ENCODE measurements at regions not wholly inside any gene's neighbourhood (a gene's known extent, or its start where the extent isn't known, plus 50 kb on each side); places are given as distances from the start of the nearest gene placed in this dataset.
A peak's percentile ranks its signal among the peaks of the same experiment; 100 is the strongest.

DNA sequence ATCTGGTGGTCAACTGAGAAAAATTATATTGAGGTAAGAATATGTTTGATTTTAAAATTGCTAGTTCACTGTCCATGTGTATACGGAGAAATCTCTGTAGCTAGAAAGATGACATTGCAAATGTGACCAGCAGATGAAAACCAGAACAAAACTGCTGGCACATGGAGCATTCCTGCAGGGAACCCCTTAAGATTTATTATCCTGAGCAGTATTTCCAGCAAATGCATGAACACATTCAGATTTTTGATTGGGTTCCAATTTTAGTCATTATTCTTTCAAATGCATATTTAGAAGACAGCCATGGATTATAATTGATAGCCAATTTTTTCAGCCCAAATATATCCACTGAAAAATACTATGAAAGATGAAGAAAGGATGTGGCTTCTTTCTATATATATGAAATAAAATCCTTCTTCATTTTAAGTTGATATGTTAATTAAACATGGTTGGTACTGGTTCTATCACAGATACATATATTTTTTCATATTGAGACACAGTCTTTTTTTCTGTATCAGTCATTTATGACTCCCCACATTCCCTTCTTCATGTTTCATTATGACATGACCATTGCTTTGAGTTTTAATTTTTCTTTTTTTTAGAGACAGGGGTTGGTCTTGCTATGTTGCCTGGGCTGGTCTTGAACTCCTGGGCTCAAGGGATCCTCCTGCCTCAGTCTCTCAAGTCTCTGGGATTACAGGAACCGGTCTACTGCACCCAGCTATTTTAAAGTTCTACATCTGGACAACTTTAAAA, 376.5 kb downstream of the KLF12 start:
- DNase-seq (ENCODE audit: low read depth in 2 of 2), result peak; percentile 49 to 53

DNA sequence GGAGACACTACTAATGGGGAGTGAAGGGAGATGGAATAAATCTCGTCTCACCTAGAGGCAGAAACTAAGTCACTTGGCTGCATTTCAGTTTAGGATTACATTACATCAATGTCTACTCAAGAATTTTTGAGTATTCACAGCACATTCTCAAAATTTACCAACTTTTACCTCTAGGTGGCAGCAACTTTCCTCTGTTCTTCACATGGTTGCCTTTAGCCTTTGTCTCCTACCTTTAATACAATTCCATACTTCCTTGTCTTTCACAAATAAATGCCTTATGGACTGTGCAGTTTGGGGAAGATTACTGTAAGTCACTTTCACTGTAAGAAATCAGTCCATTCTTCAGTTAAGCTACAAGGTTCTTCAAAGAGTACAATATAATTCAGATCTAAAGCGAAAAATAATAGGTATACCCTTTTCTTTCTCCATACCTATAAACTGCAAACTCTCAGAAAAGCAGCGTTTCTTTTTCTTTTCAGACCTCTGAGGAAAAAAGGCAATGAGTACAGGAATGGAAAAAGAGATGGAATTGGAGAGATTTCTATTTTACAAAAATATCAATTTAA, 379.4 kb downstream of the KLF12 start:
- DNase-seq (ENCODE audit: low read depth in 2 of 2), result peak; percentile 40 to 47

DNA sequence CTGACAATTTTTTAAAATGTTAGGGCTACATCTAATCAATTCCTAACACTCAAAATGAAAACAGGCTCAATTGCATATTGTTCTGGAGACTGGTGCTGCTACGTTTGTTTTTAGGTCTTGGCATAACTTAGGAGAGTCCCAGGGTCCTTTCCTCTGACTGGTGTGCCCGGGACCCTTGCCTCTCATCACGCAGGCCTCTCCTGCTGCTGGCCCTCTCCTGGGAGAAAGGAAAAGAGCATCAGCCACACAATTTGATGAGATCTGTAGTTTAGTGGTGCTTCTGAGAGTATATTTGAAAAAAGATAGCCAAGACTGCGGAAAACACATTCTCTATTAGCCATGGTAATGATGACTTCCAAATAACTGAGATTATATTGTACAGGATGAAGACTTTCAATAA, 380.0 kb downstream of the KLF12 start:
- no peak for DNase-seq (ENCODE audit: low read depth in 2 of 2)

DNA sequence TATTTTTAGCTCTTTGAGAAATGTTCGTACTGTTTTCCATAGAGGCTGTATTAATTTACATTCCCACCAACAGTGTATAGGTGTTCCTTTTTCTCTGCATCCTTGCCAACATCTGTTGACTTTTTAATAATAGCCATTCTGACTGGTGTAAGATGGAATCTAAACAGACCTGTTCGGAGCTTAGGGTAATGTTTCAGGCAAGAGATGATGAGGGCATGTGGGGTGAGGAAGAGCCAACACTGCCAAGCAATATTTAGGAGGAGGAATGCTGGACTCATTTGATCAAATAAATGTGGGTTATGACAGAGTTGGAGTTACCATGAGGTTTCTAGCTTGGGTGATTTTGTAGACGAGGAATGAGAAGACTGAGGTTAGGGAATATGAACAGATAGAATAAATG, 382.9 kb downstream of the KLF12 start:
- no peak for DNase-seq (ENCODE audit: low read depth in 2 of 2)

DNA sequence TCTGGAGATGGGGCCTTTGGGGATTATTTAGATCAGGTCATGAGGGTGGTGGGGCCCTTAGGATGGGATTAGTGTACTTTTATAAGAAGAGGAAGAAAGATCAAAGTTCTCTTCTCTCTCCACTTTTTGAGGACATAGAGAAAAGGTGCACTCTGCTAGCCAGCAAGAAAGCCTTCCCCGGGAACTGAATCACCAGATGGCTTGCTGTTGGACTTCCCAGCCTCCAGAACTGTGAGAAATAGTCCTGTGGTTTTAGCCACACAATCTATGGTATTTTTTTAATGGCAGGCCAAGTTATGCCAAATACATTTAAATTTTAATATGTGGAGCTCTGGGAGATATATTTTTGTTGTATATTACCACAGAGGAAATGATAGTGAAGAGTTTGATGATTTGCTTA, 385.8 kb downstream of the KLF12 start:
- no peak for DNase-seq (ENCODE audit: low read depth in 2 of 2)

DNA sequence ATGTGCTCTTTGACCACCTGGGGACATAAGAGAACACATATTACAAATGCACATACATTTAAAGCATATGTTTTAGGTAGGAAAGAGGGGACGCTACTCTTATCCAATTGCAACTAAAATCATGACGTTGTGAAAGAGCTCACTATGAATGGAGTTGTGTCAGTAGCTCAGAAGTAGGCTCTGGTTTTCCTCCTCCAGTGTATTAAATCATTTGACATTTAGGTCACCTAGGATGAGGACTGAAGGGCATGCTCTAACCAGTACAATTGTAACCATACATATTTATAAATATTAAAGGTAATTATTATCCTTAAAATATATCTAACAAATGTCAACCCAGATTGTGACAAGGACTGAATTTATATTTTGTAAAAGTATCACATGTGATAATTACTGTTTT, 389.0 kb downstream of the KLF12 start:
- DNase-seq (ENCODE audit: low read depth in 2 of 2), result no peak

DNA sequence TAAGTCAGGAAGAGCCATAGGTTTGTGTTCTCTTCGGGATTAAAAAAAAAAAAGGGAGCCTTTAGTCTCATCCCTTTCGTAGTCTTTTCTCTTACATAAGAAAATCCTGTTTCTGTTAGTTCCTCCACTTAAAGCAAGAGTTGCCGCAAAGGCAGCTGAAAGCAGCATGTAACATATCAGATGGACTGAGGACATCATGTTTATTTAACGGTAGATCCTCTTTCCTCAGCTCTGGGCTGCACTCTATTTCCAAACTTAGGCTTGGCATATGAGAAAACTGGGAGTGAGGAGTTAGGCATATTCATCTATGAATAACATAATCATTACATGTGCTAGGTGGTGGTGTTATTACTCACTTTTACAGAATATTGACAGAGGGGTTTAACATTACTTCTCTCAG, 391.2 kb downstream of the KLF12 start:
- DNase-seq (ENCODE audit: low read depth in 2 of 2), result no peak

DNA sequence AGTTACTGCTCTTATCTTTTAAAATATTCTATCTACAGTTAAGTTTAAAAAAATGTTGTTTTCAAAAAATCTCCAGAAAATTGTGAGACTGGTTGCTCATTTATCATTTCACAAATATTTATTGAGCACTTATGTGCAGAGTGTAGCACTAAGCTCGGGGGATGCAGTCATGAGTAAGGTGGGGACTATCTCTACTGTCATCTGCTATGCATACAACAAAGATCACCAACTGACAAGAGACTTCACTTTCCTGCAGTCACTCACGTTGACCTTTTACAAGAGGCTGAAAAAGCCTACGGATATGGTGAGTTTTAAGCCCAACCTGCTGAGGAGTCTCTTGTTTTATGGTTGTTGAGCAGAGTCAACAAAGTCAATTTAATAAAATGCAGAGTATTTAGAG, 392.5 kb downstream of the KLF12 start:
- no peak for DNase-seq (ENCODE audit: low read depth in 2 of 2)

DNA sequence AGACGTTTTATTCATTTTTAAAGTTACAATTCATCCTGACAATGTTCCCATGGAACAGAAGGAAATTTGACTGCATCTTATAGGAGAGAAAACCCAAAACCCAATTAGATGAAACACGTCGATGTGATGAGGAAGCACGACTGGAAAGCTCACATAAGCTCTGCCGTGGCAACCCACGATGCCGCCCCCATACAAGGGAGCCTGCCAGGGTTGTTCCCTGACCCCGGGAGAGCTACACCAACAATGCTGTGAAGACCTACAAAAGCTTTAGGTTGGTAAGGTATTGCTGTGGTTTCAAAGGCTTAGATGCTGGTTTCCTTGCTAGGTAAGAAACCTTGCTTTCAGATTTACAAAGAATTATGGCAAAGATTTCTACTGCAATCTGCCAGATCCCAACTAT, 393.1 kb downstream of the KLF12 start:
- DNase-seq (ENCODE audit: low read depth in 2 of 2), result no peak

DNA sequence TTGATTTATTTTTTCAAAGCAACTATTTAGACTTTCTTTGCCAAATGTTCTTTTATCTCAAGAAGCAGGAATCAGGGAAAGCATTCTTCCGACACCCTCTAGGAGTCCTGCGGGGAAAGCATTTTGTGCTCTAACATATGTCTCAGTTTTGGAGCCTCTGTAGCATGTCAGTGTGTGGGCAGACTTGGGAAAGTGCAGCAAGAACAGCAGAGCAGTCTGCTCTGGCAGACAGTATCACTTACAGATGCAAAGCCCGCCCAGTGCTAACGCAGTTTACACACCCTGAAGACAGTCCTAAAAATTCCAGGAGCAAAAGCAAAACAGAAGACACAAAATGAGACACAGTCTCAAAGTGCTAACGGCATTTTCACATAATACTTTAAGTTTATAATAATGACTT, 393.5 kb downstream of the KLF12 start:
- DNase-seq (ENCODE audit: low read depth in 2 of 2), result no peak

DNA sequence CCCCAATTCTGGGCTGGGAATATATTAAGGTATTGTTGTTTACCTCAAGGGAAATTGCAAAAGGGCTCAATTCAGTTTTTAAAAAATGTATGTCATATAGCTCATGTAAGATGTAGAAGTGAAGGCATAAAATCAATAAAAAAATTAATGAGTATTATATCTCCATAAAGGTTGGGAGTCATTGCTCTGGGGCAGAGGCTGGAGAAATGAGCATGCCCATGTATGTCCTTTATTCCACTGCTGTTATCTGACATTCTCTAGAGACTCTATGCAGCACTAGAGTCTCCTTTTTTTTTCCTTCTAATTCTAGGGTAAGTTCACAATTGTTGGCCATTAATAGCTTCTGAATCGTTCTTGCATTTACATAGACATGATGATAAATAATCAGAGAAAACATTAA, 394.8 kb downstream of the KLF12 start:
- DNase-seq (ENCODE audit: low read depth in 2 of 2), result no peak

DNA sequence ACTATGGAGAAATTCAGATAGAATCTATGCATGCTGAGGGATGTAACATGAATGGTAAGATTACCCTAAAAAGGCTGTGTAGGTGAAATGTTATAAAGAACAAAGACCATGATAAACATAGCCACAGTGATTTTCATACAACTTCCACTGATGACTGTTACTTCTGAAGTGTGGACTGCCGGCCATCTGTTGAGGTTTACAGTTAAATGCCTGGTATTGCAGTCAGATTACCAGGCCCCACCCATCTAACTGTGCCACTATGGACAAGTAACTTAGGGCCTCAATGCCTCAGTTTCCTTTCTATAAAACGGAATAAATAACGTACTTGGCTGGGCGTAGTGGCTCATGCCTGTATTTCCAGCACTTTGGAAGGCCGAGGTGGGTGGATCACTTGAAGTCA, 395.6 kb downstream of the KLF12 start:
- no peak for DNase-seq (ENCODE audit: low read depth in 2 of 2)

DNA sequence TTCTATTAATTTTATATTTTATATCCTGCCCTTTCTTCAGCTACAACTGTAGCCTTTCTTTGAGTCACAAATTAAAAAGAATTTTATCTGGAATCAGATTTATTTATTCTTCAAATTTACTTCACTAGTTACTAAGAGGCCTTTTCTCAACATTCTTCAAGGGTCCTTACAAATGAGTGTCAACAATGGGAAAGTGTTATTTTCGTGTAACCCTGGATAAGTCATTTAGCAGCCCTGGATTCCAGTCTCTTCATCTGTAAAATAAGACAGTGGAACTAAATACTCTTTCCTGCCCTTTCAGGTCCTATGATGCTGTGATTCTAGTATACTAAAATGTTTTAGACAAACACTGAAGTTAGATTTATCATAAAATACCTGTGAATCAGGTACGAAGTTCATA, 397.0 kb downstream of the KLF12 start:
- DNase-seq (ENCODE audit: low read depth in 2 of 2), result no peak

DNA sequence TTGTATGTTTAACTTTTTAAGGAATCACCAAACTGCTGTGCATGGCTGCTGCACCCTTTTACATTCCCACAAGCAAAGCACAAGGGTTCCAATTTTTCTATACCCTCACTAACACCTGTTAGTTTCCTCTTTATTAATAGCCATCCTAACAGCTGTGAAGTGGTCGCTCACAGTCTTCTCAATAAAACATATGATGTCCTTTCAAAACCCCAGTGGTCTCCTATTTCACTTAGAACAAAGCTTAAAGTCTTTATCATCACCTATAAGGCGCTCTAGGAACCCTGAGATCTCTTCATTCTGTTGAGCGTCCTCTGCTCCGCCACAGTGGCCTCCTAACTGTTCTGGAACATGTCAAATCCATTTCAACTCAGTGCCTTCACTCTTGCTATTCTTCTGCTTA, 400.5 kb downstream of the KLF12 start:
- no peak for DNase-seq (ENCODE audit: low read depth in 2 of 2)

DNA sequence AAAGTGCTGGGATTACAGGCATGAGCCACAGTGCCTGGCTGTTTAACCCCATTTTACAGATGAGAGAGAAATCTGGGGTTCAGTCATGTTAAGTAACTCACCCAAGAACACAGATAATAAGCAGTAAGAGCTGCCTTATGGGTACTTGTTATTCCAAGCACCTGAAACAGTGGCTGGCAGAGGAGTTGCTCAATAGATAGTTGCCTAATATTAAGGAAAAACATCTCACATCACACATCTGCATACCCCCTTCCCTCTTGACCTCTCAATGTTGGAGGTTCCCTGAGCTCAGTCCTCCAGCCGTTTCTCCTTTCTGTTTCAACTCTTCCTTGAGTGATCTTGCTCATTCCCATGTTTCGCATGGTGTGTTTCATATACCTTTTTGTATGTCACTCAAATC, 401.9 kb downstream of the KLF12 start:
- DNase-seq (ENCODE audit: low read depth in 2 of 2), result no peak

DNA sequence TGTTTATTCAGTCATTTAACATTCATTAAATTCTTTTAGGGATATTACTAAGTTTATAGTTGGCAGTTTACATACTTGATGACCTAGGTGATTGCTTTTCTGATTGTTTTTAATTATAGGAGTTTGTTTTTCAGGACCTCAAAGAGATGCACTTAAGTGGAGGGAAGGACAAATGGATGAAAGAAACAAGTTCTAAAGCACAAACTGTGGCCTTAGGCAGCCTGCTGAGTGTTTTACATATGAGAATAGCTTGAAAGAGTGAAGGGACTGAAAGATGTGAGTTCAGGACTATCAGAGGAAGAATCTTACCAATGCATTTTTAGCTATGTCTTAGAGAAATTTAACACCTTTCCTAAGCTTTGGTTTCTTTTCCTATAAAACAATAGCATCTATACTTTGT, 402.6 kb downstream of the KLF12 start:
- DNase-seq (ENCODE audit: low read depth in 2 of 2), result no peak

DNA sequence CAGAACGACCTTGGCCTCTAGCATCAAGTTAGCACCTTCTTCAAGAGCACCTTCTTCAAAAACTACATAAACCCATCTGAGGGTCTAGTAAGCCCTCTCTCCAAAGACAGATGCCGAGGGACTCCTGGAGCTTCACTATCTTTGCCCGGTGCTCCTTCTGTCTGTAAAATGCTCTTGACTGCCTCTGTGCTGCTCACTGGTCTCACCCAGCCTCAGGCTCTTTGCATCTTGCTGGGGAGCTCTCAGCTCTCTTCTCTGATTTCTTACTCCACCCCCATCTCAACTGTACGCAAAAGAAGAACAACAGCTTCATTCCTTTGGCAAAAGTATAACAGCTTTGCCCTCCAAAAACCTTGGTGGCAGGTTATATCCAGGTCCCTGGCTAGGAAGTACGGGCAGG, 404.2 kb downstream of the KLF12 start:
- no peak for DNase-seq (ENCODE audit: low read depth in 2 of 2)

DNA sequence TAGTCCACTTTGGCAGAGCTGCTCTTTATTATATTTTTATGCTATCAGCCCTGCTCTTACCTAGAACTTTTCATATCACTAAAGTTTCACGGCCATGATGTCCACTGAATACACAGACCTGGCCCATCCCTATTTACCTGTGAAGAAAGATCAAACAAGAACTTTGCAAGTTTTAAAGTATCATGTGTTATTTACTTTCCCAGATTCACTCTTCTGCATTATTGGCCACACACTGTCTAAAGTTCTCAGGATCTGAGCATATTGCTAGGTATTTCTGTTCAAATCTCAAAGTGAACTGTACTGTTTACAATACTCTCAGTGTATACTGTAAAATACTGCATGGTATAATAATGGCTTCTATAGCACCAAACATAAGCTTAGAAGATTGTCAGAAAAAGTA, 405.2 kb downstream of the KLF12 start:
- no peak for DNase-seq (ENCODE audit: low read depth in 2 of 2)

DNA sequence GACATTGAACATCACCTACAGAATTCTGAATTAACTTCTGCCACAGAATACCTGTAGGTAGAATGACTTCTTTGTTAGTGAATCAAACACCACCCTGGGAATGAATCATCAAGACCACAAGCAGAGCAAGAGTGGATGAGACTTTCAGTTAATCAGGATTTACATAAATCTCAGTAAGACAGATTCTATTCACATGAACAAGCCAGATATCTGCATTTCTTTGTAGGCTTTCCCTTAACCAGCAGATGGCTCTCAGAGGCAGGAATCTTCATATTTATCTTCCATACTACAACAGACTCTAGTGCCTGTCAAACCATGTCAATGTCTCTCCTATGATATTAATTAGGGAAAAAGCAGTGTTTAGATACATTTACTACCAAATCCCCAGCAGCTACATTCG, 412.1 kb downstream of the KLF12 start:
- peak; percentile 10 to 18 for DNase-seq (ENCODE audit: low read depth in 2 of 2)

DNA sequence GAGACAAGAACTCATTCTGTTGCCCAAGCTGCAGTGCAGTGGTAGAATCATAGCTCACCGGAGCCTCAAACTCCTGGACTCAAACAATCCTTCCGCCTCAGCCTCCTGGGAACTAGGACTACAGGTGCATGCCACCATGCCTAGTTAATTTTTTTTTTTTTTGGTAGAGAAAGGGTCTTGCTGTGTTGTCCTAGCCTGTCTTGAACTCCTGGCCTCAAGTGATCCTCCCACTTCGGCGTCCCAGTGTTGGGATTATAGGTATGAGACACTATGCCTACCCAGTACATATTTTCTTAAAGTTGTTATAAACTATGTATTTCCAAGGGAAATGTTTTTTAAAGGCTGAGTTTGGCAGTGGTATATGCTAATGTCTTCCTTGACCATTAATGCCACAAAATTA, 412.6 kb downstream of the KLF12 start:
- DNase-seq (ENCODE audit: low read depth in 2 of 2), result no peak

DNA sequence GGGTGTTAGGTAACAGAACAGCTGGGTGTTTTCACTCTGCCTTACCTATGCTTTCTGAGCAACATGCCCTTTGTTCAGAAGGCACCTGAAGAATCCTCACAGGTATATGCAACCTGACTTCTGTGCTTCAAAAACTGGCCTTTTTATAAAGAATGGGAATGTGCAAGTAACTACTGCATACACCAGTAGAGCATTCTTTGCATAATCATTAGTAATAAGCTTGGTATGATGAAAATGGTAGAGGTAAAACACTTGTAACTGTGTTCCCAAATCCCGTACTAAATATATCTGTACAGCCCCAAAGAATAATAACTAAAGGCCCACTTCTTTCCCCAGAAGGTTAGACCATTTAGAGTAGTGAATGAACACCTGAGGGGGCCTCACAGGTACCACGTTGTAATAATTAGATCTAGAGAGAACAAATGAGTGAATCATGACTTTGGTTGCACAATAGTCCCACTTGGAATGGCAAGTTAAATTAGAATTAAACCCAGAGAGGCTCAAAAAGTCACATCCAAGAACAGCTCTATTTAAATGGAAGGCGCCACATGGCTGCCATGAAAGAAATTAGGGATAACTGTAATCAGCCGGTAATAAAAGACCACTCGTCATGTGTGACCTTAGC, 413.9 kb downstream of the KLF12 start:
- DNase-seq (ENCODE audit: low read depth in 2 of 2), result no peak

DNA sequence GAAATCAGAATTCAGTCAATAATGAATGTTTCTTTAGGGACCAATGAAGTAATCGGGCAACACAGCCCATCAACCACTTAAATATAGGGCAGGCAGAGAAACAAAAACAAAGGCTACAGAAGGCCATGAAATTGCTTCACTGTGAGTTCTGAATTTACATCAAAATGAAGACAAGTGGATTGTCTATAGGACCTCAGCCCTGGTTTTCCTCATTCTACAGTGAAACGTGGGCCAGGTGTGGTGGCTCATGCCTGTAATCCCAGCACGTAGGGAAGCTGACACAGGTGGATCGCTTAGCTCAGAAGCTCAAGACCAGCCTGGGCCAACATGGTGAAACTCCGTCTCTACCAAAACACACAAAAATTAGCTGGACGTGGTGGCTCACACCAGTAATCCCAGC, 416.0 kb downstream of the KLF12 start:
- no peak for DNase-seq (ENCODE audit: low read depth in 2 of 2)

DNA sequence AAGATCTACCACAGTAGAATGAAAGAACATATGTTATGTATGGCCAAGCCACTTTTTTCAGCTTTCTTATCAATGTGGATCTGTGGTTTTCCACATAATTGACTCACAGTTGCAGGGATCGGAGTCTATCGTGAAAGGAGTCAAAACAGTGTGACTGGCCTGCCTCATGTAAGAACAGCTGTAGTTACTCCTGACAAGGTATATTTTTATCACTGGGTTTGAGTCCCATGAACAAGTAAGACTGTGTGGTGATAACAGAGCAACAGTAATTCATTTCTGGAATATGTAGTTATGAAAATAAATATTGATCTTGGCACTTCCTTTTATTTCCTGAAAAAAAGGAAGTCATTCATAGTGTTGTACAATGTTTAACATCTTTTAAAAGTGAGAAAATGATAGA, 416.6 kb downstream of the KLF12 start:
- DNase-seq (ENCODE audit: low read depth in 2 of 2), result no peak
